ENCODE measurements at regions not wholly inside any gene's neighbourhood (a gene's known extent, or its start where the extent isn't known, plus 50 kb on each side); places are given as distances from the start of the nearest gene placed in this dataset.

DNA sequence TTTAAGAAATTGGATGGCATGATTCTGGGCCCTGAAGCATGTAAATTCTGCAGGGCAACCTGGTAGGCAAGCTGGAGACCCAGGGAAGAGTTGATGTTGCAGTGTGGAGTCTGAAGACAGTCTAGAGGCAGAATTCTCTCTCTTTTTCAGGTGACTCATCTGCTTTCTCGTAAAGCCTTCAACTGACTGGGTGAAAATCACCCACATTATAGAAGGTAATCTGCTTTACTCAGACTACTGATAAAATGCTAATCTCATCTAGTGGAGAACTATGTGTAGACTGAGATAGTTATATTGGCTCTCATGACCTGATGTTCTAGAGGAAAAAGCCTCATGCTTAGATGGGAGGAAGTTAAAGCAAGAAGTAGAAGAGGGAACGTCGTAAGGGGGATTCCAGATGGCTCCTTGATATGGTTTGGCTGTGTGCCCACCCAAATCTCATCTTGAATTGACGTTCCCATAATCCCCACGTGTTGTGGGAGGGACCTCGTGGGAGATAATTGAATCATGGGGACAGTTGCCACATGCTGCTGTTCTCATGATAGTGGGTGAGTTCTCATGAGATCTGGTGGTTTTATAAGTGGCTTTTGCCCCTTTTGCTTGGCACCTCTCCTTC, 723.8 kb downstream of the BCL11B start:
- Mint-ChIP-seq H3K9me3 (ENCODE audit: unreplicated experiment) (peaks cover 2% of the 10 kb centered on the region), H3K36me3 (ENCODE audit: unreplicated experiment) (no peaks in the 10 kb centered on the region), H3K27me3 (ENCODE audit: unreplicated experiment) (no peaks in the 10 kb centered on the region), H3K4me3 (ENCODE audit: unreplicated experiment) (peak overlapping the region; percentile 28), H3K4me1 (ENCODE audit: low read depth, unreplicated experiment) (no peaks in the 10 kb centered on the region), H3K27ac (ENCODE audit: unreplicated experiment) (no peak overlapping the region)
- no peak for DNase-seq
- TF ChIP-seq, protein P1, sequence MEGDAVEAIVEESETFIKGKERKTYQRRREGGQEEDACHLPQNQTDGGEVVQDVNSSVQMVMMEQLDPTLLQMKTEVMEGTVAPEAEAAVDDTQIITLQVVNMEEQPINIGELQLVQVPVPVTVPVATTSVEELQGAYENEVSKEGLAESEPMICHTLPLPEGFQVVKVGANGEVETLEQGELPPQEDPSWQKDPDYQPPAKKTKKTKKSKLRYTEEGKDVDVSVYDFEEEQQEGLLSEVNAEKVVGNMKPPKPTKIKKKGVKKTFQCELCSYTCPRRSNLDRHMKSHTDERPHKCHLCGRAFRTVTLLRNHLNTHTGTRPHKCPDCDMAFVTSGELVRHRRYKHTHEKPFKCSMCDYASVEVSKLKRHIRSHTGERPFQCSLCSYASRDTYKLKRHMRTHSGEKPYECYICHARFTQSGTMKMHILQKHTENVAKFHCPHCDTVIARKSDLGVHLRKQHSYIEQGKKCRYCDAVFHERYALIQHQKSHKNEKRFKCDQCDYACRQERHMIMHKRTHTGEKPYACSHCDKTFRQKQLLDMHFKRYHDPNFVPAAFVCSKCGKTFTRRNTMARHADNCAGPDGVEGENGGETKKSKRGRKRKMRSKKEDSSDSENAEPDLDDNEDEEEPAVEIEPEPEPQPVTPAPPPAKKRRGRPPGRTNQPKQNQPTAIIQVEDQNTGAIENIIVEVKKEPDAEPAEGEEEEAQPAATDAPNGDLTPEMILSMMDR (IDR thresholded peaks at IDR 0.05; ENCODE audit: partially characterized antibody, unreplicated experiment): no peak

DNA sequence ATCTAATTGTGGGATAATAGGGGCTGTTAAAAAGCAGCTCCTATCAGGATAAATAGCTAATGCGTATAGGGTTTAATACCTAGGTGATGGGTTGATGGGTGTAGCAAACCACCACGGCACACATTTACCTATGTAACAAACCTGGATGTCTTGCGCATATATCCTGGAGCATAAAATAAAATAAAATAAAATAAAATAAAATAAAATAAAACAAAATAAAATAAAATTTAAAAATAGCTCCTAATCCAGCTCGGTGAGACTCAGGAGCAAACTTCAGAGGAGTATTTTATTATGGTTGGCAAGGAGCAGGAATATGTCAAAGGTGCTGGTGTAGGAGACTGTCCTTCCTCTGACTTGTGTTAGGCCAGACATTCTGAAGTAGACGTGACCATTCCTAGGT, 721.0 kb downstream of the BCL11B start:
- no peak overlapping the region for H3K4me3 Mint-ChIP-seq (ENCODE audit: unreplicated experiment)
- TF ChIP-seq, protein P1 (IDR thresholded peaks at IDR 0.05; ENCODE audit: partially characterized antibody, unreplicated experiment): no peak
- H3K36me3 Mint-ChIP-seq (ENCODE audit: unreplicated experiment): no peaks in the 10 kb centered on the region
- DNase-seq: no peak
- no peaks in the 10 kb centered on the region for H3K4me1 Mint-ChIP-seq (ENCODE audit: low read depth, unreplicated experiment)
- no peaks in the 10 kb centered on the region for H3K27me3 Mint-ChIP-seq (ENCODE audit: unreplicated experiment)
- peaks cover 2% of the 10 kb centered on the region for H3K9me3 Mint-ChIP-seq (ENCODE audit: unreplicated experiment)
- H3K27ac Mint-ChIP-seq (ENCODE audit: unreplicated experiment): no peak overlapping the region

DNA sequence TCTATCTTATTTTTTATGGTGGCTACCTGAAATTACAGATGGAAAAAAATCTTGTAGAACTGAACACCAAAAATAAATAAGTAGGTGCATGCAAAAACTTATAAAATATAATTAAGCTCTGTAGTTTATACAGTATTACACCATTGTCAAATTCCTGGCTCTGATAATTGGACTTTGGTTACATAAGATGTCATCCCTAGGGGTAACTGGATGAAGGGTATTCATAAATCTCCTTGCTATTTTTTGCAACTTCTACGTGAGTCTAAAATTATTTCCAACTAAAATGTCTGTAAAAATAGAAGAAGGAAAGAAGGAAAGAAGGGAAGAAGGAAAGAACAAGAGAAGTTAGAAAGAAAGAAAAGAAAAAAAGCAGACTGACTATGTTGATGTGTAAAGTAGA, 716.6 kb downstream of the BCL11B start:
- TF ChIP-seq, protein P1 (IDR thresholded peaks at IDR 0.05; ENCODE audit: partially characterized antibody, unreplicated experiment): no peak
- Mint-ChIP-seq H3K4me3 (ENCODE audit: unreplicated experiment) (no peak overlapping the region), H3K27me3 (ENCODE audit: unreplicated experiment) (no peaks in the 10 kb centered on the region), H3K4me1 (ENCODE audit: low read depth, unreplicated experiment) (no peaks in the 10 kb centered on the region), H3K27ac (ENCODE audit: unreplicated experiment) (no peak overlapping the region), H3K9me3 (ENCODE audit: unreplicated experiment) (no peaks in the 10 kb centered on the region), H3K36me3 (ENCODE audit: unreplicated experiment) (no peaks in the 10 kb centered on the region)
- DNase-seq: no peak

DNA sequence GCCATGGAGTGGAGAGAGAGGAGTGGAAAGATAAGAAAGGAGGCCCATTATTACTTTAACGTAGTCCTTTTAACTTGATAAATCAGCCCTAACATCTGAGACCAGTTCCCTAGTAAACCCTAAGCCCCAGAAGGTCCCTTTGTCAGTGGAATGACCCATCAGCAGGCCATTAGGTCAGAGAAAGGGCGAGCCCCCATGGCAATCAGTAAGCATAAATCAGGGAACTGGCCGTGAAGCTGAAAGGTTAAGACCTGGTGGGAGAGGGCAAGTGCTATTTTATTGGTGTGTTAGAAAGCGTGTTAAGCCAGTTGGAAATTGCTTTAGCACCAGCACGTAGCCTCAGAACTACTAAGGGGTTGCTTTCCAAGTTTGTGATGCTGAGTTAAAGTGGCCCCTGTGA, 708.0 kb downstream of the BCL11B start:
- no peaks in the 10 kb centered on the region for H3K9me3 Mint-ChIP-seq (ENCODE audit: unreplicated experiment)
- no peak for DNase-seq
- H3K27me3 Mint-ChIP-seq (ENCODE audit: unreplicated experiment): peaks cover 2% of the 10 kb centered on the region
- no peak overlapping the region for H3K4me3 Mint-ChIP-seq (ENCODE audit: unreplicated experiment)
- H3K27ac Mint-ChIP-seq (ENCODE audit: unreplicated experiment): no peak overlapping the region
- TF ChIP-seq, protein P1 (IDR thresholded peaks at IDR 0.05; ENCODE audit: partially characterized antibody, unreplicated experiment): no peak
- H3K36me3 Mint-ChIP-seq (ENCODE audit: unreplicated experiment): no peaks in the 10 kb centered on the region
- H3K4me1 Mint-ChIP-seq (ENCODE audit: low read depth, unreplicated experiment): no peaks in the 10 kb centered on the region

DNA sequence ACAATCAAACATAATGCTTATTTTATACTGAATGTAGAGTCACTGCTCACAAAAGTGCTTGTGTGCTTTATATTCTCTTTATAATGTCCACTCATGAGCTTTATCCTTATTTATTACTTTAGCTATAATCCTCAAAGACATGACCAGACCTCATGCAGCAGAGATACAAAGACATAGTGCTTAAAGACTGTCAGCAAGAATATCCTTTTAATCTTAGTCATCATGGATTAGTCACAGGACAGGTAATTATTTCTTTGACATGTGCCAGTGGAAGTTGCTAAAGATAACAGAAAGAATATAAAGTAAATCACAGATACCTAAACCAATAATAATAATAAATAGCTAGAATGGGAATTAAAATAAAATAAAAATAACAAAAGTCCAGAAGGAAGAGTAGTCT, 707.5 kb downstream of the BCL11B start:
- Mint-ChIP-seq H3K4me1 (ENCODE audit: low read depth, unreplicated experiment) (no peaks in the 10 kb centered on the region), H3K36me3 (ENCODE audit: unreplicated experiment) (no peaks in the 10 kb centered on the region), H3K4me3 (ENCODE audit: unreplicated experiment) (no peak overlapping the region), H3K9me3 (ENCODE audit: unreplicated experiment) (no peaks in the 10 kb centered on the region), H3K27ac (ENCODE audit: unreplicated experiment) (no peak overlapping the region), H3K27me3 (ENCODE audit: unreplicated experiment) (peaks cover 2% of the 10 kb centered on the region)
- no peak for DNase-seq
- TF ChIP-seq, protein P1 (IDR thresholded peaks at IDR 0.05; ENCODE audit: partially characterized antibody, unreplicated experiment): no peak
